Esophagus squamous epithelium (tissue), 5 donors: ENCODE measurements at regions not wholly inside any gene's neighbourhood (a gene's known extent, or its start where the extent isn't known, plus 50 kb on each side); places are given as distances from the start of the nearest gene placed in this dataset.
"Not testable (repeated sequence)": the region's sequence is repeated elsewhere in the genome, so short reads cannot be mapped to it uniquely, and the experiment has no call there.

ENCODE experiments used
- DNase-seq: peaks from one replicate; lab custom pipeline; 2025; lab: John Stamatoyannopoulos, UW
- H3K27ac ChIP-seq, 4 donors: fragments of 200-600 bp; sonication (generic); one replicate each; pipeline ENCODE4 v1.5.1; 2016 to 2019; ENCODE audit warnings: mild to moderate bottlenecking in 1 of 4
- H3K27me3 ChIP-seq, 4 donors: fragments of 200-600 bp; sonication (generic); 1 replicate in 3 of 4; 2 replicates in 1 of 4; pipeline versions ENCODE4 v1.5.1 to v1.6.0; 2017 to 2021; ENCODE audit warnings: antibody characterized with exemption in 1 of 4
- H3K36me3 ChIP-seq, 3 donors: fragments of 200-600 bp; sonication (generic); one replicate each; pipeline ENCODE4 v1.5.1; 2016 to 2019
- H3K4me1 ChIP-seq, 3 donors: fragments of 200-600 bp; sonication (generic); one replicate each; pipeline ENCODE4 v1.5.1; 2017 to 2019
- H3K4me3 ChIP-seq, 4 donors: fragments of 200-600 bp; sonication (generic); 1 replicate in 3 of 4; 2 replicates in 1 of 4; pipeline ENCODE4 v1.5.1; 2016 to 2019; ENCODE audit warnings: mild to moderate bottlenecking in 2 of 4, moderate library complexity in 1 of 4
- H3K9me3 ChIP-seq, 3 donors: fragments of 200-600 bp; sonication (generic); one replicate each; pipeline ENCODE4 v1.5.1; 2016 to 2019
- POLR2A ChIP-seq, 4 donors: fragments of 450-650 bp; IDR thresholded peaks; one replicate each; pipeline ENCODE4 v1.6.1; 2017; ENCODE audit warnings: antibody characterized with exemption in 4 of 4, mild to moderate bottlenecking in 4 of 4, moderate library complexity in 3 of 4
- WGBS, 2 donors: methylation state at CpG; one replicate each; pipeline ENCODE4 v1.1.5; 2018; 5-methylcytosine and 5-hydroxymethylcytosine counted together
- intact Hi-C: fragments of 100-400 bp; cut with DNase I; formaldehyde crosslinking; loops from one replicate; pipeline ENCODE4 v1.15.0; 2022
- TF ChIP-seq, protein P1 (sequence below), 6 experiments: fragments of 450-650 bp in 4 of 6; fragments of 200-600 bp in 2 of 6; sonication (generic) in 2 of 6; IDR thresholded peaks; one replicate each; pipeline ENCODE4 v1.5.1; 2016 to 2019; ENCODE audit warnings: antibody characterized with exemption in 6 of 6, mild to moderate bottlenecking in 4 of 6, moderate library complexity in 4 of 6
- donor health status: DM: yes; HTN: yes; CAD: no.

DNA sequence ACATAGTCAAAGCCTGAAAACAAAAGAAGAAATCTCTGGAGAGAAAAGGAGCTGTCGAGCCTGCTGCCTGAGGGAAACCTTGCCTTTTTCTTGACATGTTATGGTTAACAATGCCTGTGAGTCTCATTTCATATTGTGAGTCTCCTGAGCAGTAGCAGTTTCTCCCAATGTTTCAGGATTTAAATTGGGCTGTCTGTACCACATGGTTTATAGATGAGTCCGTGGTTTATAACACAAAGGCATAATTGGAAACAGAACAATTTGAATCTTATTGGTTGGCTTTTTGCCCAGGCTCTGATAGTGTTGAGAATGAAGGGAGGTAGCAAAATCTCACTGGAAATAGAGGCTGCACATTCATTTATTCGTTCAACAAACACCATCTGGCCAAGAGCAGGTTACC is 540.9 kb downstream of the RAB38 start:
- WGBS, 2 donors = 27 to 28% methylated on average over 3 of the region's 3 CpGs
- no peak overlapping the region for H3K4me3 ChIP-seq
- no peaks in the 10 kb centered on the region for H3K36me3 ChIP-seq
- no peaks in the 10 kb centered on the region for H3K27me3 ChIP-seq
- no peaks in the 10 kb centered on the region for H3K4me1 ChIP-seq
- no peaks in the 10 kb centered on the region for H3K9me3 ChIP-seq
- TF ChIP-seq POLR2A (IDR thresholded peaks at IDR 0.05) = no peak
- TF ChIP-seq, protein P1, sequence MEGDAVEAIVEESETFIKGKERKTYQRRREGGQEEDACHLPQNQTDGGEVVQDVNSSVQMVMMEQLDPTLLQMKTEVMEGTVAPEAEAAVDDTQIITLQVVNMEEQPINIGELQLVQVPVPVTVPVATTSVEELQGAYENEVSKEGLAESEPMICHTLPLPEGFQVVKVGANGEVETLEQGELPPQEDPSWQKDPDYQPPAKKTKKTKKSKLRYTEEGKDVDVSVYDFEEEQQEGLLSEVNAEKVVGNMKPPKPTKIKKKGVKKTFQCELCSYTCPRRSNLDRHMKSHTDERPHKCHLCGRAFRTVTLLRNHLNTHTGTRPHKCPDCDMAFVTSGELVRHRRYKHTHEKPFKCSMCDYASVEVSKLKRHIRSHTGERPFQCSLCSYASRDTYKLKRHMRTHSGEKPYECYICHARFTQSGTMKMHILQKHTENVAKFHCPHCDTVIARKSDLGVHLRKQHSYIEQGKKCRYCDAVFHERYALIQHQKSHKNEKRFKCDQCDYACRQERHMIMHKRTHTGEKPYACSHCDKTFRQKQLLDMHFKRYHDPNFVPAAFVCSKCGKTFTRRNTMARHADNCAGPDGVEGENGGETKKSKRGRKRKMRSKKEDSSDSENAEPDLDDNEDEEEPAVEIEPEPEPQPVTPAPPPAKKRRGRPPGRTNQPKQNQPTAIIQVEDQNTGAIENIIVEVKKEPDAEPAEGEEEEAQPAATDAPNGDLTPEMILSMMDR (IDR thresholded peaks at IDR 0.05) = no peak
- DNase-seq = no peak
- H3K27ac ChIP-seq = no peak overlapping the region
- intact Hi-C loops = no loop called here

- no peaks in the 10 kb centered on the region for H3K27me3 ChIP-seq
- no peak for DNase-seq
- H3K4me1 ChIP-seq = no peaks in the 10 kb centered on the region
- H3K9me3 ChIP-seq = no peaks in the 10 kb centered on the region
- H3K36me3 ChIP-seq = no peaks in the 10 kb centered on the region
- H3K27ac ChIP-seq = no peak overlapping the region
- no peak overlapping the region for H3K4me3 ChIP-seq
- intact Hi-C loops = no loop called here
- TF ChIP-seq, protein P1 (IDR thresholded peaks at IDR 0.05) = no peak
- TF ChIP-seq POLR2A (IDR thresholded peaks at IDR 0.05) = no peak
Observed at GRCh38 chr11:87628957-87629356, 546.3 kb downstream of the RAB38 start.

DNA sequence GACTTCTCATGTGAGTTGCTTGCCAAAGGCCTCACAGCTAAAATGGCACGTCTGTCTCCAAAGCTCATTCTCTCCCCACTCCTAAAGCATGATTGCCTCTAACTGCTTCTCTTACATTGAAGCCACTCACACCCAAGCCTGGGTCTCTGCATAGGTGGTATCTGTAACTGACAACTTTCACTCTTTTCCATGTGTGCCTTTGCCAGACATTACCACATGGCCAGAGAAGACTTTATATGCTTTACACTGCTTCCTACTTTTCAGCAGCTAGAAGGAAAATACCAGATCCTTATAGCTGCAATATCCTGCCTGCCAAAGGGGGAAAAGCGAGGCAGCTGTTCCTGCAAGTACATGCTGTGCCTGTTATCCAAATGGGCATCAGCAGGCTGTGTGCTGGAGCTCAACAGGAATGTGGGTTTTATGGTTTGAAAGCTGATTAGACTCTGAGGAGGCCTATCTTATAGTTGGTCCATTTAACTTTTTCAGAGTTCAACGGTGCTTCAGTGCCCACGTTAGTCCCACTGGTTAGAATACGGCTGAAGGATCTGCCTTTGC is 547.1 kb downstream of the RAB38 start:
- no peaks in the 10 kb centered on the region for H3K36me3 ChIP-seq
- H3K27ac ChIP-seq = no peak overlapping the region
- no peaks in the 10 kb centered on the region for H3K4me1 ChIP-seq
- no peak for DNase-seq
- no peaks in the 10 kb centered on the region for H3K9me3 ChIP-seq
- TF ChIP-seq POLR2A (IDR thresholded peaks at IDR 0.05) = no peak
- TF ChIP-seq, protein P1 (IDR thresholded peaks at IDR 0.05) = no peak
- WGBS, 2 donors = 64 to 80% methylated on average over 5 of the region's 5 CpGs
- no peak overlapping the region for H3K4me3 ChIP-seq
- no peaks in the 10 kb centered on the region for H3K27me3 ChIP-seq
- intact Hi-C loops = no loop called here

DNA sequence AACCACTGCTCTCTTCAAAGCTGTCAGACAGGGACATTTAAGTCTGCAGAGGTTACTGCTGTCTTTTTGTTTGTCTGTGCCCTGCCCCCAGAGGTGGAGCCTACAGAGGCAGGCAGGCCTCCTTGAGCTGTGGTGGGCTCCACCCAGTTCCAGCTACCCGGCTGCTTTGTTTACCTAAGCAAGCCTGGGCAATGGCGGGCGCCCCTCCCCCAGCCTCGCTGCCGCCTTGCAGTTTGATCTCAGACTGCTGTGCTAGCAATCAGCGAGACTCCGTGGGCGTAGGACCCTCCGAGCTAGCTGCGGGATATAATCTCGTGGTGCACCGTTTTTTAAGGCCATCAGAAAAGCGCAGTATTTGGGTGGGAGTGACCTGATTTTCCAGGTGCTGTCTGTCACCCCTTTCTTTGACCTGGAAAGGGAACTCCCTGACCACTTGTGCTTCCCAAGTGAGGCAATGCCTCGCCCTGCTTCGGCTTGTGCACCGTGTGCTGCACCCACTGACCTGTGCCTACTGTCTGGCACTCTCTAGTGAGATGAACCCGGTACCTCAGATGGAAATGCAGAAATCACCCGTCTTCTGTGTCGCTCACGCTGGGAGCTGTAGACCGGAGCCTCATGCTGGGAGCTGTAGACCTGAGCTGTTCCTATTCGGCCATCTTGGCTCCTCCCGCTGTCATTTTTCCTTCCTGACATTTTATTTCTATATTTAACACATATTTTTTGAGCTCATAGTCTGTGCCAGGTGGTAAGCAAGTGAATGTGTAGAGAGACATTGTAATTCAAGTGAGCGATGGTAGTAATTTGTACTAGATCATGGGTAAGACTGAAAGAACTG is 551.5 kb downstream of the RAB38 start:
- H3K27me3 ChIP-seq, H3K9me3 ChIP-seq, H3K4me1 ChIP-seq, intact Hi-C loops, H3K27ac ChIP-seq, DNase-seq, H3K4me3 ChIP-seq, H3K36me3 ChIP-seq: not testable (repeated sequence)
- WGBS, 2 donors = 76 to 91% methylated on average over 8 to 11 of the region's 24 CpGs

DNA sequence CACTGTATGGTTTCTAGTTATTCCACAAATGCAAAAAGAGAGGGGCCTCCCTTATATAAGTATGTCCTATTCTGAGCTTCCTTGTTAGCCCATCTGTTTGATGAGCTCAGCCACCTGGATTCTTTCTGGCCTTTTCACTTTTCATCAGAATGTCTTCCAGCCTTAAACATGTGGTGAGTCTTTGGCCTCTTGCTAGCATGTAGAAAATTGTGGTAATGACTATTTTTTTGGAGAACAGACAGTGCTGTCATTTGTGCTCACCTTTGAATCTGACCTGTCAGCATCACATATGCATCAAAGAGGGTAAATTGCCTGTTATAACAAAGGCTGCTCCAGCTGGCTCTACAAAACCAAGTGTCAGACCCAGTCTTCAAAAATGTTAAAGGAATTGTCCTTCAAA is 558.7 kb downstream of the RAB38 start:
- no peak overlapping the region for H3K27ac ChIP-seq
- no peaks in the 10 kb centered on the region for H3K27me3 ChIP-seq
- H3K4me3 ChIP-seq = no peak overlapping the region
- no peak for DNase-seq
- H3K4me1 ChIP-seq = no peaks in the 10 kb centered on the region
- no peak for TF ChIP-seq POLR2A (IDR thresholded peaks at IDR 0.05)
- TF ChIP-seq, protein P1 (IDR thresholded peaks at IDR 0.05) = no peak
- intact Hi-C loops = no loop called here
- H3K9me3 ChIP-seq = no peaks in the 10 kb centered on the region
- no peaks in the 10 kb centered on the region for H3K36me3 ChIP-seq
